ENCODE measurements at regions not wholly inside any gene's neighbourhood (a gene's known extent, or its start where the extent isn't known, plus 50 kb on each side); places are given as distances from the start of the nearest gene placed in this dataset.
"Not testable (repeated sequence)": the region's sequence is repeated elsewhere in the genome, so short reads cannot be mapped to it uniquely, and the experiment has no call there.

DNA sequence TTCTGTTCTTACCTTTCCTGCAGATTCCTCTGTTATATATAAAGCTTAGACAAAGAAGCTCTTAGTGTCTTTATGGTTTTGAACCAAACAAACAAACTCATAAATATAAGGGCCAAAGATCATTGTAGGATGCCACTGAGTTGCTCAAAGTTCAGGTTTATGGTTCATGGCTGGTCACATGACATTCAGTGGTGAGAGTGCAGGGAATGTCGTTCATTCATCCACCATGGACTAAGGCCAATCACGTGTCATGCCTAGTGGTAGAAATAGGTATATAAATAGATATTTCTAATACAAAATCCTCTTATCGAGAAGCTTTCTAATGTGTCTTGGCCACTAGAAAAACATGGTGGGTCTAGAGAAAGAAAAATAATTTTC is 119.4 kb downstream of the GATA3 start:
- no peak for DNase-seq

DNA sequence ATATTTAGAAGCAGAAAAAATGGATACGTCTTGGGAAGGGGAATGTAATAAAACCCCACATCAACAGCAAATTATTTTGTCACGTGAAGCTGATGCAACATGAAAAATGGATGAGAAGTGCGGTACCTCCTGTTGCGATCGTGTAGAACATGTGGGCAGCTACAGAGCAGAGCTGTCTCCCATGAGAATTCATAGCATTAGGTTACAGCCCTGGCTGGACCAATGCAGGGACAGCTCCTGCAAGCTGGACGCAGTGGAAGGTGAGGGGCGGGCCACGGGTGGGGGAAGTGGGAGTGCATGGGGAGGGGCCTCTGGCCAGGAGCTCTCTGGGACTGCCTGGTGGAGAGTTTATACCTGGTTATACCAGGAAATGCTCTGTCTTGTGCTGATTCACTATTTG is 120.3 kb downstream of the GATA3 start:
- no peak for DNase-seq

DNA sequence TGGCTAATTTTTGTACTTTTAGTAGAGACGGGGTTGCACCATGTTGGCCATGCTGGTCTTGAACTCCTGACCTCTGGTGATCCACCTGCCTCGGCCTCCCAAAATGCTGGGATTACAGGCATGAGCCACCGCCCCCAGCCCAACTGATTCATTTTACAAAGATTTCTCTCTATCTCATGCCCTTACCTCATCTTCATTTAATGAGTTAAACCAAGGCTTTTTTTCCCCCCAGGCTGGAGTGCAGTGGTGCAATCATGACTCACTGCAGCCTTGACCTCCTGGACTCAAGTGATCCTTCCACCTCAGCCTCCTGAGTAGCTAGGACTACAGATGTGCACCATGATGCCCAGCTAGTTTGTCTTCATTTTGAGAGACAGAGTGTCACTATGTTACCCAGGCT is 123.0 kb downstream of the GATA3 start:
- DNase-seq, result not testable (repeated sequence)

DNA sequence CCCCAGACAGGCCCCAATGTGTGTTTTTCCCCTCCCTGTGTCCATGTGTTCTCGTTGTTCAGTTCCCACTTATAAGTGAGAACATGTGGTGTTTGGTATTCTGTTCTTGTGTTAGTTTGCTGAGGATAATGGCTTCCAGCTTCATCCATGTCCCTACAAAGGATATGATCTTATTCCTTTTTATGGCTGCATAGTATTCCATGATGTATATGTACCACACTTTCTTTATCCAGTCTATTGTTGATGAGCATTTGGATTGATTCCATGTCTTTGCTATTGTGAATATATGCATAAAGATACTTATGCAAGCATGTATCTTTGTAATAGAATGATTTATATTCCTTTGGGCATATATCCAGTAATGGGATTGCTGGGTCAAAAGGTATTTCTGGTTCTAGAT is 125.3 kb downstream of the GATA3 start:
- DNase-seq, result not testable (repeated sequence)

DNA sequence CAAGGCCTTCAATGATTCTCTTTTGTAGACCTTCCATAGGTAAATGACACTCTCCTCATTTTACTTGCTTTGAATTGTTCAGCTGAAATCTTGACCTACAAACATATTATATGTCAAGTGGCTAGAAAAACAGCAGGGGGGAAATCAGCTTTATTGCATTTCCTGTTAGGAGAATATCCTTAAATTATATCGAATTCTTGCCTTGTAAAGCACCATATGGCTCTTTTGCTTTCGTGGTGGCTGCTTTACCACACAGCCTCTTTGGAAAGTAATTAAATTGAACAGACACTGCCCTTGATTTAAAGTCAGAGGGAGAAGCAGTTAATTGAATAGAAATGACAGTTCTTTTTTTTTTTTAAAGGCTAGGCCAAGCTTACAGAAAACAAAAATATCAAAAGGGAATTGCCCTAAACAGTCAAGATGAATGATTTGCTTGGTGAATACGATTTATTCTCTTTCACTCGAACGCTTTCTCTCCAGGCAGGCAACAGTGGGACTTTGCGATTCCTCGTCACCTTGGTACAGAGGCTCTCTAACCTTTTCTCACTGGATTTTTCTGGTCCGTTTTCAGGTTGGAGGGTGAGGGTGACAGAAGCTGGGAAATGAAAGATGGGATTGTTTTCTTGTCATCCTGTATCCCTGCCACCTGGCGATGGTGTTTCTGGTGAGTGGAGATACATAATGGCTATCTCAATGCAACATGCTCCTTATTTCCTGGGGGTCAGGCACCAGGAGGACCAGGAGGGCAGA is 126.0 kb downstream of the GATA3 start:
- DNase-seq, result no peak

DNA sequence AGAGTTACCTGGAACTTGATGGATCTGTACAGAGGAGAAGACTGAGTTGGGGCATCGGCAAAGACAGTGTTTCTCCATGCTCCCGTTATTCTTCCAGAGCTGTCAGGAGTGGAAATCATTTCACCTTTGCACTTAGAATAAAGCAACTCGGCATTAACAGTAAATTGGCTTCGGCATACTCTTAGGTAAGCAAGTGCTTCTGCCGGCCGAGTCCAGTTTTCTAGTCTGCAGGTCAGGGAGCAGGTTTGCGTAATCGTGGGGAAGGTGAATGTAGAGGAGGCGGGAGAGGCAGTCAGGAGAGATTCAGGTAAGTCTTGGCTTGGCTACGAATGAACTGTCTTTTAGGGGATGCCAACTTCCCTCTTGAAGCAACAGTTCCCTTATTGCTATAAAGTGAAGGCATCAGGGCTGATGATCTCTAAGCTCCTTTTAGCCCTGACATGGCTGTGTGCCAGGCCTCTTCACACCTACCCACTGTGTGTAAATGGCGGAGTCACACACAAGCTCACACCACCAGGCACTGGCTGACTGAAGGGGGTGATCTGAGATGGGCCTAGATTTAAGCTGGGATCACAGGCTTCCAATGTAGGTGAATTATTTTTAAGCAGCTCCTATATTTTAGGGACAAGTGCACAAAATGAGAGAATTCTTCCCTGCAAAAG is 127.1 kb downstream of the GATA3 start:
- DNase-seq, result no peak

DNA sequence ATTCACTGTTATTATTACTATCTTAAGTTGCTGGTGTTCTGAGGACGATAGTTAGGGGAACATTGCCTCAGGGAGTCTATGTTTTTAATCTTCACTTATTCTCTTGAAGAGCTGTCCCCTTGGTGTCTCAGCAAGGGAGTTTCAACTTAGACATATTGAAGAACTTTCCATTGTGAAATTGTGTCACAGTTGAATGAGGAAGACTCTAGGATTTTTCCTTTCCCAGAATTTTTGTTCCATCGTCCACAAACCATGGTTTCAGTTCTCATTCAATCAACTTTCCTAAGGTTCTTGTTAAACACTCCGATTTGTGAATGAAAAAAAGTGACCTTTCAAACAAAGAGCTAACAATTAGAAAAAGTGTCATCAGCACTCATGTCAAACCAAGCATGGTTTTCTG is 128.3 kb downstream of the GATA3 start:
- no peak for DNase-seq

DNA sequence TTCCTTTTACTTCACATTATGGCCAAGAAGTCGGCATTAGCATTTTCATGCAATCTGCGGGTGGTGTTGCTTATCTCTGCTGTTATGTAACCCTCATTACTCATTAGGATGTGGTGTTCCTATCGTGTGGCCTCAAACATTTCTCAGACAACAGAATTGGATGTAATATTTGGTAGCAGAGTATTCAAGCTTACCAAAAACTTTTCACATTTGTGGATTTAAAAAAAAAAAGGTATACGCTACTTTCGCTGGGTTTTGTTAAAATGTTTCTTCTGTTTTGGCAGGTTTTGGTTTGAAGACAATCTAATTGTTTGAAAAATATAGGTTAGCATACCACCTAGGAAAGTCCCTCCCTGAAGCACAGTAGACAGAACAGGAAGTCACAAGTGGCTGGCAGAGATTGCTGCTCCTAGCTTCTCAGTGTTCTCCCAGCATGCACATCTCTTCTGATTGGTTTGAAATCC is 128.8 kb downstream of the GATA3 start:
- DNase-seq, result no peak

DNA sequence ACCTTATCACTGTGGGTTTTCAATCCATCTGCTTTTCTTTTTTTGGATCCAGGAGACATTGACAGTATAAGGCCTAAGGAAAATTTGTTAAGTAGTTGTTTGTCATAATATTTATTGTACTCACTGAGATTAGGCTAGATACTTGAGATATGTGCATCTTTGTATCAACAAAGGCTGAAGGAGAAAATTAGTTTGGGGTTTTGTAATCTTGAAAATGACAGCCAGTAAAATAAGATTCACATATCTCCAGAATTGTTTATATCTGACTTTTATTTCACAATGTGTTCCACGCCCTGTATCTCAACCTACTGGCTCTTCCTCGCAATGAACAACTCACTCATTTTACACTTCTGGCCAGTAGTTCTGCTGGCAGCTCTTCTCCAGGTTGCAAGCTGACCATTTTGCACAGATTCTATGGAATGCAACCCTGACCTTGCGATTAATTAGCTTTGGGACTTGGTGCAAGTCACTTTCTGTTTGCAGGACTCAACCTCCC is 132.7 kb downstream of the GATA3 start:
- DNase-seq, result no peak

DNA sequence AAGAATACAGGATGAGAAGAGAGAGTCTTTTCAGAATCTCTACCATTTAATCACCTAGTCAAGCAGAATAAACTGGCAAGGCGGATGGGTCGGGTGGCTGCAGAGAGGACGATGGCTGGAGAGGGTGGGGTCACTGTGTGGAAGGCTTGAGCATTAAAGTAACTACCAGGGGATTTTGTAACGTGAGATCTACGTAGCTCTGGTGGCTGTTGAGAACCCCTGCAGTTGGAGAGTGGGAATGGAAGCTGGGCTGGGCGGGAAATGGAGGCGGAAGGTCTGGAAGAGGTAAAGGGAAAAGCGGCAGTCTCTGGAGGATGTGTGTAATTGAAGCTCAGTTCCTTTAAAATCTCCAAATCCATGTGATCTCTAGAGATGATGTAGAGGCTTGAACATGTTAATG is 135.0 kb downstream of the GATA3 start:
- no peak for DNase-seq

DNA sequence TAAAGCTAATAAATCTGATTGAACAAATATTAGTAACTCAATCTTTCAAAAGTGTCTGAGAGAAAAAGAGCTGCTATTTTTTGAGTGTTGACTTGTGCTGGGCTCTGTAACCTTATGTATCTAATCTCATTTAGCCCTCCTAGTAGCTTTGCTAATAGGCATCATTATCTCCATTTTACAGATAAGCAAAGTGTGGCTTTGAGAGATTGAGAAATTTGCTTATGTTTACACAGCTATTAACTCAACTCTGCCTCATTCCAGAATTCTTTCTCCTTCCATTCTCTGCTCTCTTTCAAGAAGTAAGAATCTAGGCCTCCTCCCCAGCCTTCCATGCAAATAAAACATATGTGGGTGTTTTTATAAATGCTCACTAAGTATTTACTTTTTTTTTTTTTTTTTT is 137.8 kb downstream of the GATA3 start:
- DNase-seq, result no peak

DNA sequence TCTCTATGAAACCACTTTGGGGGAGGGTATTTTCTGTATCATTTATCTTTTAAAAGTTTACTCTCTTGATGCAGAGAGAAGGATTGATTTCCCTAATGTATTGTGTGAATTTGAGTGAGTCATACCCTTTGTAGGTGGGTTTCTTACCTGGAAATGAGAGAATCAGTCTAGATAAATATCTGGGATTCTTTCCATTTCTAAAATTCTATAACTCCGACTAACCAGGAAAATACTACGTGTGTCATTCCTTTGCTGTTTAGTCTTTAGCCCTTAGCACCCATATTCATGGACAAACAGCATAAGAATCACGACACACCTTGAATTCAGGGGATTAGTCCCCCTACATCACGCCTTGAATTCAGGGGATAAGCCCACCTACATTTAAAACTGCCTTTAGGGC is 139.1 kb downstream of the GATA3 start:
- no peak for DNase-seq

DNA sequence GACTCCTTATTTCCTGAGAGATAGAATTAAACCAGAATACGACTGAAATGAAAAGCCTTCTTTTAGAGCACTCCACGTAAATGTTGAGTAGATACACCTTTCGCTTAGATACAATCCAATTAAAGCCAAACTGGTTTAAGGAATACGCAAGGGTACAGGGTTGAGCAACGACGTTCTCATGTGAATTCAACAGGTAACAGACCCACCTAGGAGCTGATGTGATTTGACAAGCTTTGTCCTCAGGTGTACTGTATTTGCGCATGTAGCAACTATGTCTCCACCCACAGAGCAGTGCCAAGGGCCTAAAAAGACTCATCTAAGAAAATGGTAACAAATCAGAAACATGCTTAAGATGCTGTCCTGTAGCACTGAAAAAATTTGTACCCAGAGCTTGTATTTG is 139.6 kb downstream of the GATA3 start:
- DNase-seq, result no peak

DNA sequence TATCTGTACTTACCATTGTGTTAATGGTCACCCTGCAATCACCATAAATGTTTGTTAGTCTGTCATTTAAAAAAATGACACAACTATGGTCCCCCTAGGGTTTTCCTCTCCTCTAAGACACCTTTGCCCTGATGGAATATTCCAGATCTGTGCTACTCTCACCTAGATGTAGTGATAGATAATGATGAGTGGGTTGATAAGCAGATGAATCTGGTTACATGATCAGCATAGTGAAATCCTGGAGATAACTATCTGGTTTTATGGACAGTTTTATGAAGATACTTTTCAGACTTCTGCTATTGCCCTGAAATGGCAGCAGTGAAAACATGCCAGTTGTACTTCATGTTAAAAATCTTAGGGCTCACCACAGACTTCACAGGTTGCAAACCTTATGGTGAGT is 152.4 kb downstream of the GATA3 start:
- DNase-seq, result no peak

DNA sequence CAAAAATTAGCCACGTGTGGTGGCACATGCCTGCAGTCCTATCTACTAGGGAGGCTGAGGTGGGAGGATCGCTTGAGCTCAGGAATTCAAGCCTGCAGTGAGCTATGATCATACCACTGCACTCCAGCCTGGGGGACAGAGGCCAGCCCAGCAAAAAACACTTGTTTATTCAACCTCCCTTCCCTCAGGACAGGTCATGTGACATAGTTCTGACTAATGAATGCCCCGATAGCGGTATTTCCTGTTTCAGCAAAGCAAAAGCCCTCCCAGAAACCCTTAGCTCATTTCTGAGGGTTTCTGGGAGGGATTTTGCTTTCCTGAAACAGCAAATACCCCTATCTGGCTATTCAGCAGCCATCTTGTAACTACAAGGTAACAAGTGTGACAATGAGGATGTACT is 157.1 kb downstream of the GATA3 start:
- no peak for DNase-seq

DNA sequence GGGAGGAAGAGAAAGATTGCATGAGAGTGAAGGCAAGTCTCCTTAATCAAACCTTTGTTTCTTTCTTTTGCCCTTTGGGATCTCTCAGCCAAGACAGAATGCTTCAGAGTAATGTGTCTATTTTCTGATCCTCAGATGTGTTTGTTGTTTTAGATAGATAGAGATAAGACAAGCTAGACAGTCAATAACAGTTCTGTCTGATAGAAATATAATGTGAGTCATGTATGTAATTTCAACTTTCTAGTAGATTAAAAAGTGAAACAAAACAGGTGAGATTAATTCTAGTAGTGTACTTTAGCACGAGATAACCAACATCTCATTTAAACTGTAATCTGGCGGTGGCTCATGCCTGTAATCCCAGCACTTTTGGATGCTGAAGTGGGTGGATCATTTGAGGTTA is 159.2 kb downstream of the GATA3 start:
- DNase-seq, result no peak

DNA sequence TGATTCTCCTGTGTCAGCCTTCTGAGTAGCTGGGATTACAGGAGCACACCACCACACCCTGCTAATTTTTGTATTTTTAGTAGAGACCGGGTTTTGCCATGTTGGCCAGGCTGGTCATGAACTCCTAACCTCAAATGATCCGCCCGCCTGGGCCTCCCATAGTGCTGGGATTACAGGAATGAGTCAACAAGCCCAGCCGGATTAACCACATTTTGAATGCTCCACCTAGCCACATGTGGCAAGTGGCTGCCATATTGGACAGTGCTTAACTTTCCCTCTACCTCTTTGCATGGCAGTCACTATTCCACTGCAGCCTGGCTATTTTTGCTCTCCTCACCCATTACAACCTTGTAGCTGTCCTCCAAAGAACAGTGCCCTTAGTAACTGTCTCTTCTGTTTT is 160.1 kb downstream of the GATA3 start:
- no peak for DNase-seq

DNA sequence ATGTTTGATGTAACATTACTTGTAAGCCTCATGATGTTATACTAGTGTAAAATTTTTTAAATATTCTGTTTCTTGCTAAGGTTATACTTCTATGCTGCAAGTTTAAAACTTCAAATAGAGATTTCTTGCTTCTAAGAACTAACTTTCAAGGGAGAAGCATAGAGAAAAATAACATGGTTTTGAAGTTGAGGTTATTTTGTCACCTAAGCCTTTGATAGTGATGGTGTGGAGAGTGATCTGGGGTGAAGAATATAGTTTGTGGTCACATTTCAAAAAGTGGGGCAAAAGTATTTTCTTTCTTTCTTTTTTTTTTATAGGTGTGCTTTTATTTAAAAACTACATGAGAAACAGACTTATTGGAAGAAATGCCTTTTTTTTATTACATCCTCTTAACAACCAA is 162.4 kb downstream of the GATA3 start:
- no peak for DNase-seq

DNA sequence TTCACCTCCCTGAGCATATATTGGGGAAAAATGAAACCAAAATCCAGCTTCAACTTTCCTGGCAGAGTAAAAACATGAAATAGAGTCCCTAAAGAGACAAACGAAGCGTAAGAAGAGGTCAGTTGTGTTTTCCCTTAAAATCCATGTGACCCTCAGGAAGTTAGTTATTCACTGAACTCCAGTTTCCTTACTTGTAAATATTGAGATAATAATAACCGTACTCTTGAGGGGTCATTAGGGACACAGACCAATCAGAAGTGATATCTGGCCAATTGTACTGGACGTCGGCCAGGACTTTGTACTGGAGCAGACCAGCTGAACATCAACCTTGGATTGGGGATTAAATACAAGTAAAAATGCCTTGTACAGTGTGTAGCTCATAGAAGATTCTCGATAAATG is 167.0 kb downstream of the GATA3 start:
- DNase-seq, result no peak

DNA sequence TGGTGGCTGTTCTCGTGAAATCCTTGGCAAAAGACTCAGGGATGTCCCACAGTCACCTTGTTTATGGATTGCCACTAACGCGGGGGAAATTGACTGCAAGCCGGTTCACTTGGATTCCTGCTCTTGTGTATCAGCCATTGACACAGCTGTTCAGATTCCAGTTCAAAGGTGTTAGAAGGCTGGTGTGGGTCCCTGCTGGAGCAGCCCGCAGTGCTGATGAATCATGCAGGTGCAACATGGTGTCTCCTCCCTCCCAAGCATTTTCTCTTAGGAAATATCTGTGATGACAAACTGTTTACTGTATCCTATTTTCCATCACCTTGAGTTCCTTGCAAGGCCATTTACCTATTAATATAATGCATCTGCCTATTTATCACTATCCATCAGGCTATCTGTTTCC is 170.1 kb downstream of the GATA3 start:
- DNase-seq, result no peak

DNA sequence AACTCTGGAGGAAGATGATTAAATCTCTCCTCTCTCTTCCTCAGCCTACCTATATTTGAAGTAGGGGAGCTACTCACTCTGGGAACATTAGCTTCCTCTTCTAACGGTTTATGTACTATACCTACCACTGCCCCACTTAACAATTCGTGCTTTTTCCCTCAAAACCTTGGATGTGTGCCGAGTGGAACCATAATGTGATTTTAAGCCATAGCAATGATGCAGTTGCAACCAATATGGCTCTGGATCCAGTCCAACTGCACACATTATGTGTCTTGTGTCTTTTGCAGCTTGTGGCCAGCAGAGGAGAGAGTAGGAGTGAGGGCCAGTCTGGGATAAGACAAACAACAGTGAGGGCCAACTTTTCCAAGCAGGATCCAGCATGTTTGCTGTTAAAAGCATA is 170.7 kb downstream of the GATA3 start:
- DNase-seq, result no peak

DNA sequence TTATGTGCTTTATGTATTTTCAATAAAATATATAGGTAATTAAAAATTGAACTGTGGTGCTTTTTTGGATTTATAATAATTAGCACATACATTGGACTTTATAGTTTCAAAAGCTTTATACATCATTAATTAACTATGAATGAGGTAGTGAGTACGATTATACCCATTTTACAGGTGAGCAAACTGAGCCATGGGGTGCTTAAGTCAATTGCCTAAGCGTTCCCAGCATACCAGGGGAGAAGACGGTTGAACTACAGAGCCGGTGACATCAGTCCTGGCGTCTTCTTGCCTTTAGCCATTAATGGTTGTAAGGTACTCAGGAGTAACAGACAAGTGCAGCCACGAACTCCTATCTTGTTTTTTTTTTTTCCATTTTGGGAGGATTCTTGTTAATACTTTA is 172.8 kb downstream of the GATA3 start:
- no peak for DNase-seq

DNA sequence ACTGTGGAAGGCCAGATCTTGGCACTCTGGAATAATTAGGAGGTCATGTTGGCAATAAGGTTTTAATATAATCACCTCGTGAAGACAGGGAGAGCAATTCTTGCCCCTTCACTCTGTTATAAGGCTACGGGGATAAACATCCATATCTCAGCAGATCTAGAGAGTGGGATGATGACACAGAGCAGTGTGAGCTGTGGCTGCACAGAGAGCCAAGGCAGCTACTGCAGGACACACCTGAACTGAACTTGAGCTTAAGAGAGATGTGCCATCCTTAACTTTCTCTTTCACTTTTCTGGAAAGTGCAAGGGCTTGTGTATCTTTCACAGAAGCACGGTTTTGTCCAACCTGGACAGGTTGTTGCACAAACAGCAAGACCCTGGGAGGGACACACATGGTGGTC is 174.7 kb downstream of the GATA3 start:
- DNase-seq, result no peak

DNA sequence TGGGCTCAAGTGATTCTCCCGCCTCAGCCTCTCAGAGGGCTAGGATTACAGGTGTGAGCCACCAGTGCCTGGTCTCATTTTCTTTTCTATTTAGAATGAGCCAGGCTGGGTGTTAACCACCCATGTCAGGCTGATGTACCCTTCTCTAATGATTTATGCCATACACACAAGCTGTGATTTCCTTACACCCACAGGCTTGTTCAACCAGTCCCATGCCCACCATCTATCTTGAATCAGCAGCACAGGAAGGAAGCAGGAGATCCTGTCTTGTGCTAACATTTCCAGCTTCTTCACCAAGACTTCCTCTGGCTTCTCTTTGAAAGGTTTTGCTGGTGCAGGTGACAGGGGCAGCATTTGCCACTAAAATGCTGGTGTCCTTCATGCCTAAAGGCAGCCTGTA is 176.4 kb downstream of the GATA3 start:
- DNase-seq, result no peak

DNA sequence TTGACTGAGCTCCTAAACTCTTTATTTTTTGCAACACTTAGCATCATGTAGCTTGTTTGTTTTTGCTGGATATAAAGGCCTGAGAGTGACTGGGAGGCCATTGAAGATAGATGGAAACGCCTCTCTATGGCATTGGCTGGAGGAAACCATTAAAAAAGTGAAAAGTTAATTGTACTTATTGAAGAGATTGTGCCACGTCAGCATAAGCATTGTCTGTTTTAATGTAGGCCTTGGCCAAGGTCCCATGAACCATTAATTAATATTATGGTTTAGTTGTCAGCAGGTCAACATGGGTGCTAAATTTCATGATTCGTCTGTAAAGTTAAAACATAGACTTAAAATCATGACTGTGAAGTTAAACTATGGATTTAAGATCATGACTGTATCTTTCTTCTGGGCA is 178.6 kb downstream of the GATA3 start:
- no peak for DNase-seq

All from left hindlimb (tissue), 1 donor.